Activated CD4-positive, alpha-beta T cell treated with anti-CD3 and anti-CD28 coated beads, Interleukin-2, amount 10 ng/mL, durations not matched to agents 7 days and 5 days (primary cell): ENCODE measurements at regions not wholly inside any gene's neighbourhood (a gene's known extent, or its start where the extent isn't known, plus 50 kb on each side); places are given as distances from the start of the nearest gene placed in this dataset.
"Not testable (repeated sequence)": the region's sequence is repeated elsewhere in the genome, so short reads cannot be mapped to it uniquely, and the experiment has no call there.

ENCODE experiments used
- CTCF ChIA-PET: fragments of 350-600 bp; sonication (Branson Sonifier 250); formaldehyde crosslinking; loops from one replicate; lab custom pipeline; 2021; ENCODE audit warnings: antibody characterized with exemption; lab: Charles Lee
- POLR2A ChIA-PET: fragments of 350-600 bp; sonication (Branson Sonifier 250); formaldehyde crosslinking; loops from one replicate; lab custom pipeline; 2021; ENCODE audit warnings: antibody characterized with exemption; lab: Charles Lee
- DNase-seq: peaks from one replicate; pipeline ENCODE4 v3.0.0-alpha.2; 2020
- H3K27ac Mint-ChIP-seq: one replicate; pipeline ENCODE4 v1.8.0; 2021; ENCODE audit warnings: mild to moderate bottlenecking, moderate library complexity, mixed read lengths
- H3K27me3 Mint-ChIP-seq: one replicate; pipeline ENCODE4 v1.8.0; 2021; ENCODE audit warnings: mixed read lengths
- H3K36me3 Mint-ChIP-seq: one replicate; pipeline ENCODE4 v1.8.0; 2021; ENCODE audit warnings: low read depth, mixed read lengths
- H3K4me1 Mint-ChIP-seq: one replicate; pipeline ENCODE4 v1.8.0; 2021; ENCODE audit warnings: mixed read lengths
- H3K4me3 Mint-ChIP-seq: one replicate; pipeline ENCODE4 v1.8.0; 2021; ENCODE audit warnings: mild to moderate bottlenecking, moderate library complexity, mixed read lengths
- H3K9me3 Mint-ChIP-seq: one replicate; pipeline ENCODE4 v1.8.0; 2021; ENCODE audit warnings: mixed read lengths

DNA sequence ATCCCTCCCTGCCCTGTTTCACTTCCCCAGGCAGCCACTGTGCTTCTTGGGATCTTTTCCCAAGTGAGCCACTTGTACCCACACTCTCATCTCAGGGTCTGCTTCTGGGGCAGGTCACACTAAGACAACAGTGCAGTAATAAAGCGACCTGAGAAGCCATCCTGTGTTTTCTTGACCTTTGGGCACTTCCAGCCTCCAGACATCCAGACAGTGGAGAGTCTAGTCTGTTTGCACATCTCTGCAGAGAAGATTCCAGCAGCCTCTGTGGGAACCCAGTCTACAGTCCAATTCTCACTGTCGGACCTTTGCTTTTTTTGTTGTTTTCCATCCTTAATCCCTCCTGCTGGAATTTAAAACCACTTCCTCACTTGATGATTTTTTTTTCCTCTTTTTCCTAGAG lies 50.3 kb upstream of the ATP6AP2 start:
- DNase-seq: no peak
- H3K36me3 Mint-ChIP-seq: no peaks in the 10 kb centered on the region
- H3K4me3 Mint-ChIP-seq: no peak overlapping the region
- no peaks in the 10 kb centered on the region for H3K4me1 Mint-ChIP-seq
- peaks cover 2% of the 10 kb centered on the region for H3K27me3 Mint-ChIP-seq
- ChIA-PET CTCF (interaction anchor here (1.5 kb wide), 1 partner anchor 13 kb away, joined by 4 read pairs; no protein-coding TSS in a partner anchor), POLR2A (no interaction called here)
- no peak overlapping the region for H3K27ac Mint-ChIP-seq
- no peaks in the 10 kb centered on the region for H3K9me3 Mint-ChIP-seq

DNA sequence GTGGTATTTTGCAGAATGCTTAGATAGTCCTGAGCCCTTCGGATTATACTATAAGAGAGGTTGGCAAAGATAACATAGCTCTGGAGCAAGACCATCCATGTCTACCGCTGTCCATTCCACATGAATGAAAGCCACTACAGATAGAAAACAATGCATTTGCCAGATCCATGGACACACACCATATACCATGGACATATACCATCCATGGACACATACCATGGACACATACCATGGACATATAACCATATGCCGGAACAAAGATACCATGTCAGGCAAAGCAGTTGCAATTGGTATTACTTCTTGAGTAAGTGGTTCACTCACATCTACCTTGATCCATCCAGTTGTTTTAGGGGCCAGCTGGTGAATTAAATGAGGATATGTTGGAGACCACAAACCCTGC lies 53.2 kb upstream of the ATP6AP2 start:
- Mint-ChIP-seq H3K9me3 (no peaks in the 10 kb centered on the region), H3K4me3 (no peak overlapping the region), H3K27me3 (peaks cover 2% of the 10 kb centered on the region), H3K27ac (no peak overlapping the region), H3K4me1 (no peaks in the 10 kb centered on the region), H3K36me3 (no peaks in the 10 kb centered on the region)
- DNase-seq: no peak
- ChIA-PET CTCF (no interaction called here), POLR2A (no interaction called here)

DNA sequence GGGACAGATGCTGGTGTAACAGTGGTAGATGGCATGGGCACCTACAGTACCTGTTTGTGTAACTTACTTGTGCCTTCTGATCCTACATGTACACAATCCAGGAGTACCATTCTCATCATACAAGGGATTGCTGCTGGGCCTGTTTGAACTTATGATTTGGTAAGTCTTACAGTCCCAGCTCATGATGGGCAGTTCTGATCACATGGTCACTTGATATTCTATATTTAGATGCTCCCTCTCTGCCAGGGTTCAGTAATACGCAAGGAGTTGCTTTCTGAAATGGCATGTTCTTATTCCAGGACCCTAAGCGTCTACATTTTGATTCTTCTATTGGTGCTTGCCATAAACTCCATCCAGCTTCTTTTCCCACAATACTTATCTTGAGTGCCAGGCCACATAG lies 54.4 kb upstream of the ATP6AP2 start:
- POLR2A ChIA-PET: no interaction called here
- Mint-ChIP-seq H3K9me3 (no peaks in the 10 kb centered on the region), H3K4me1 (no peaks in the 10 kb centered on the region)

DNA sequence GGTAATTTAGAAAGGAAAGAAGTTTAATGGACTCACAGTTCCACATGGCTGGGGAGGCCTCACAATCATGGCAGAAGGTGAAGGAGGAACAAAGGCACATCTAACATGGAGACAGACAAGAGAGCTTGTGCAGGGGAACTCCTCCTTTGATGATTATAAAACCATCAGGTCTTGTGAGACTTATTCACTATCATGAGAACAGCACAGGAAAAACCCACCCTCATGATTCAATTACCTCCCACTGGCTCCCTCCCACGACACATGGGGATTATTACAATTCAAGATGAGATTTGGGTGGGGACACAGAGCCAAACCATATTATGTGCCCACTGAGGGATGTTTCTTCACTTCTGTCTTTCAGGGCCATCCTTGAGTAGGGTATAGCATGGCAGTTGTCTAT lies 54.9 kb upstream of the ATP6AP2 start:
- H3K27ac Mint-ChIP-seq, H3K36me3 Mint-ChIP-seq, CTCF ChIA-PET, H3K27me3 Mint-ChIP-seq, H3K4me1 Mint-ChIP-seq, DNase-seq, H3K4me3 Mint-ChIP-seq, POLR2A ChIA-PET, H3K9me3 Mint-ChIP-seq: not testable (repeated sequence)

More for the DNA sequence above, 54.4 kb upstream of the ATP6AP2 start:
- H3K36me3 Mint-ChIP-seq: no peaks in the 10 kb centered on the region
- H3K4me3 Mint-ChIP-seq: no peak overlapping the region
- peaks cover 2% of the 10 kb centered on the region for H3K27me3 Mint-ChIP-seq
- CTCF ChIA-PET: no interaction called here
- no peak overlapping the region for H3K27ac Mint-ChIP-seq
- DNase-seq: no peak

DNA sequence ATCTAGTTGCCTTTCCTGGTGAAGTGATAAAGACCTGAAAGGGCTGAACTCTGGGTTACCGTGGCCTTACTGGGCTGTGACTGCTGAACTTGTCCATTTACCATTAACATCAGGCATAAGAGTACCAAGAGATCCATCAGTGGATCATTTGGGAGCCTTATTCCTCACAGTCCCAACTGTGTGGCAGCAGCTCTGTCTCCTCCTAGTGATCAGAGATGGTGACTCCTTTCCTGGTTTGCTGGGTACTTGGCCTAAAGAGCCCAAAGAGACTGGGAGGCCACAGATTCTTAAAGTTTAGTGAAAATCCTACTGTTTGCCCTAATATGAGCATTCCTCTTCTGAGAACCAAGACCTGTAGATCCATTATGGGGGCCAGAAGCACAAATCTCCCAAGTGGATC lies 56.3 kb upstream of the ATP6AP2 start:
- no peak overlapping the region for H3K27ac Mint-ChIP-seq
- CTCF ChIA-PET: no interaction called here
- POLR2A ChIA-PET: no interaction called here
- no peaks in the 10 kb centered on the region for H3K36me3 Mint-ChIP-seq
- no peak overlapping the region for H3K4me3 Mint-ChIP-seq
- no peaks in the 10 kb centered on the region for H3K9me3 Mint-ChIP-seq
- H3K27me3 Mint-ChIP-seq: peaks cover 2% of the 10 kb centered on the region
- no peaks in the 10 kb centered on the region for H3K4me1 Mint-ChIP-seq
- no peak for DNase-seq

DNA sequence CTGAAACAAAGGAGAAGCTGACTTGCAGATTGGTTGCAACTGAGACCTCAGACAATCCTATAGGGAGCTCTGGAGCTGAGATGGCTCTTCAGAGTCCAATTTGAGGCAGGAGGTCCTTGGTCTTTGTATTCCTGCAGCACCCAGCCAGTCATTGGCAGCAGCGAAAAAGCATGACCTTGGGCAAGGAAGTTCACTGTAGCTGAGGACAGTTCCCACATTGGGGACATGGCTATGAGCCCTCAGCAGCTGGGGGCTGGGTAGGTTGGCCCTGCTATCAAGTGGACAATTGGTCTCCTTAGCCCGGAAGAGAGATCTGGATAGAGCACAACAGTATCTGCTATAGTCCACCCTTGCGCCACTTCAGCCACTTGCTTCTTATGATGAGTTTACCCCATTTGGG lies 56.9 kb upstream of the ATP6AP2 start:
- no peaks in the 10 kb centered on the region for H3K36me3 Mint-ChIP-seq
- no peak for DNase-seq
- H3K4me3 Mint-ChIP-seq: no peak overlapping the region
- H3K9me3 Mint-ChIP-seq: no peaks in the 10 kb centered on the region
- ChIA-PET POLR2A (no interaction called here), CTCF (interaction anchor here (1.3 kb wide), 1 partner anchor 18 kb away, joined by 3 read pairs; no protein-coding TSS in a partner anchor)
- no peak overlapping the region for H3K27ac Mint-ChIP-seq
- H3K4me1 Mint-ChIP-seq: no peaks in the 10 kb centered on the region
- H3K27me3 Mint-ChIP-seq: peaks cover 2% of the 10 kb centered on the region

DNA sequence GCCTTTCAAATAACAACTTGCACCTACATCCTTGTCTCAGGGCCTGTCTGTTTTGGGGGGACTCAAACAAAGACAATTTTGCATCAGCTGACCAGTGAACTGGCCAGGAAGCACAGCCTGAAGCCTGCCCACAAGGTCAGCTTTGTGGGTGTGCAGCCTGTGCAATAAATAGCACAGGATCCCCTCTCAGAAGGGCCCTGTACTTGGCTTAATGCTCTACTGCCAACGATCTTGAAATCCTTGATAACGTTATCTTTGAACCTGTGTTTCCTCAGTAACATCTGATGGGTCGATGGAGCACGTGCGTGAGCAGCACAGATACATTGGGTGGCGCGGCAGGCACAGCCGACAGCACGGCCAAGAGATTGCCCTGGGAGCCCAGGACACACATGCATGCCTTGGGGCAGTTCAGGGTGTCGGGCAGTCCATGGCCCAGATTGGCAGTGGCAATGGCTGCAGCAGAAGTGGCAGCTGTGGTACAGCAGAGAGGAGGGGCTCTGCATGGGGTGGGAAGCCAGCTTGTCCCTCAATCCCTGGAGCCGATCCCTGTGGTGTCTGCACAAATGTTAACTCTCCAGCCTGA lies 58.8 kb upstream of the ATP6AP2 start:
- no peaks in the 10 kb centered on the region for H3K9me3 Mint-ChIP-seq
- no peaks in the 10 kb centered on the region for H3K4me1 Mint-ChIP-seq
- no peak for DNase-seq
- no peaks in the 10 kb centered on the region for H3K36me3 Mint-ChIP-seq
- H3K27me3 Mint-ChIP-seq: no peaks in the 10 kb centered on the region
- CTCF ChIA-PET: no interaction called here
- POLR2A ChIA-PET: no interaction called here
- H3K4me3 Mint-ChIP-seq: no peak overlapping the region
- no peak overlapping the region for H3K27ac Mint-ChIP-seq

DNA sequence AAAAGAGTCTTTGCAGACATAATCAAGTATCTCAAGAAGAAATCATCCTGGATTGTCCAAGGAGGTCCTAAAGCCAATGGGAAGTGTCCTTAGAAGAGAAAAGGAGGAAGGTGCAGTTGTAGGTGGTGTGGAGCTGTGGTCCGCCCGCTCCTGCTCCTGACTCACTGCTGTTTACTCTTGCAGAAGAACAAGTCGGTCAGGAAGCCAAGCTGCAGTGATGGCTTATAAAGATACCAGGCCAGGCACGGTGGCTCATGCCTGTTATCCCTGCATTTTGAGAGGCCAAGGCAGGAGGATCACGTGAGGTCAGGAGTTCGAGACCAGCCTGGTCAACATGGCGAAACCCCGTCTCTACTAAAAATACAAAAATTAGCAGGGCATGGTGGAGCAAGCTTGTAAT lies 66.4 kb upstream of the ATP6AP2 start:
- no peak for DNase-seq
- Mint-ChIP-seq H3K4me3 (no peak overlapping the region), H3K27me3 (no peaks in the 10 kb centered on the region), H3K27ac (no peak overlapping the region), H3K9me3 (no peaks in the 10 kb centered on the region), H3K36me3 (no peaks in the 10 kb centered on the region), H3K4me1 (no peaks in the 10 kb centered on the region)
- ChIA-PET CTCF (no interaction called here), POLR2A (interaction anchor here (0.6 kb wide), 1 partner anchor 366 kb away, joined by 3 read pairs; no protein-coding TSS in a partner anchor)

DNA sequence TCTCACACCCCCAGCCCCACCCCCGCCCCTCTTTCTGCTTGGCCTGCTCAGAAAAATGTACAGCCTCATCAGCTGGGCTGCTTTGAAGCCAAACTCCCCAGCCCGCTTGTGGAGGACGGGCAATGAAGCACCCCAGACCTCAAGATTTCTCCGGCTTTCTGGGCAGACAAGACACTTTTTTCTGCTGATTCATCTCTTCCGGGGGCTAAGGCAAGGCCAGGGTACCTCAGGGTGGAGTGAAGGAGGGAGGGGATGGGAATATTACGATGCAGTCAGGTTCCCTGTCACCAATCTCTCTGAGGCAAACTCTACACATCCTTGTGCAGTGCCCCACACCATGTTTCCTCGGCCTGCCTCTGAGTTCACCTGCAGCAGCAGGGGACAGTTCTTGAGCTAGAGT lies 66.9 kb upstream of the ATP6AP2 start:
- Mint-ChIP-seq H3K4me1 (no peaks in the 10 kb centered on the region), H3K27ac (no peak overlapping the region), H3K27me3 (no peaks in the 10 kb centered on the region), H3K4me3 (no peak overlapping the region), H3K36me3 (no peaks in the 10 kb centered on the region), H3K9me3 (no peaks in the 10 kb centered on the region)
- ChIA-PET POLR2A (no interaction called here), CTCF (no interaction called here)
- DNase-seq: no peak

DNA sequence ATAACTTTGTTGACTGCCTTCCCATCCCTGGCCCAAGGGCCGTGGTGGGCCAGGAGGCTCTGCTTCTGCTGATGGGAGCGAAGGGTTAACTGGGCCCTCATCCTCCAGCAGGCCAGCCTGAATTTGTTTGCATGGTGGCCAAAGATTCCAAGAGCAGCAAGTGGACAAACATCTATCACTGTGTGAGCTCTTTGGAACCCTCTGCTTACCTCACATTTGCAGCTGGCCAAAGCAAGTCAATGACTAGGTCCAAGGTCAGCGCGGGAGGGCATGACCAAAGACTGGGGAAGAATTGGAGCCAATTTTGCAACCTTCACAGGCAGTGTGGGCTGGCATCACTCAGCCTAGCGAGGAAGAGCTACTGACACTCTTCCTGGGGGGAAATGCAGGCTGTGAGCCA lies 67.8 kb upstream of the ATP6AP2 start:
- H3K4me3 Mint-ChIP-seq: no peak overlapping the region
- no peaks in the 10 kb centered on the region for H3K4me1 Mint-ChIP-seq
- H3K9me3 Mint-ChIP-seq: no peaks in the 10 kb centered on the region
- no peaks in the 10 kb centered on the region for H3K27me3 Mint-ChIP-seq
- no peak overlapping the region for H3K27ac Mint-ChIP-seq
- POLR2A ChIA-PET: no interaction called here
- no peak for DNase-seq
- CTCF ChIA-PET: no interaction called here
- no peaks in the 10 kb centered on the region for H3K36me3 Mint-ChIP-seq

DNA sequence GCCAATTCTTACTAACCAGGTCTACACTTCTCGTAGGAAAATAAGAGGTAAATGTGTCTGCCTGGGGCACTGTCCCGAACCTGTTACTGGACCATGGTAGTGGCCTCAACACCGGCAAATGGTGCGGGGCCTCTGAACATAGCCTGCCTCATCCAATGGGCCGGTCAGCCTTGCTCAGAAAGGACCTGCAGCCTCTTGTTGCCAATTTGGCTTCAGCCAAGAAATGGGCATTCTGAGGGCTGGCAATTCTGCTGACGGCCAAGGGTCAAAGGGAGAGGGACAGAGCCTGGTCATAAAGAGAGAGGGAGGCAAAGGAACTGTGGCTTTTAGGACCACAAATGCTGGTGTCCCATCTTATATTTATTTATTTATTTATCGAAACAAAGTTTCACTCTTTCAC lies 69.5 kb upstream of the ATP6AP2 start:
- Mint-ChIP-seq H3K36me3 (no peaks in the 10 kb centered on the region), H3K27ac (no peak overlapping the region), H3K4me3 (no peak overlapping the region), H3K27me3 (no peaks in the 10 kb centered on the region), H3K4me1 (no peaks in the 10 kb centered on the region), H3K9me3 (no peaks in the 10 kb centered on the region)
- CTCF ChIA-PET: no interaction called here
- POLR2A ChIA-PET: no interaction called here
- DNase-seq: no peak

DNA sequence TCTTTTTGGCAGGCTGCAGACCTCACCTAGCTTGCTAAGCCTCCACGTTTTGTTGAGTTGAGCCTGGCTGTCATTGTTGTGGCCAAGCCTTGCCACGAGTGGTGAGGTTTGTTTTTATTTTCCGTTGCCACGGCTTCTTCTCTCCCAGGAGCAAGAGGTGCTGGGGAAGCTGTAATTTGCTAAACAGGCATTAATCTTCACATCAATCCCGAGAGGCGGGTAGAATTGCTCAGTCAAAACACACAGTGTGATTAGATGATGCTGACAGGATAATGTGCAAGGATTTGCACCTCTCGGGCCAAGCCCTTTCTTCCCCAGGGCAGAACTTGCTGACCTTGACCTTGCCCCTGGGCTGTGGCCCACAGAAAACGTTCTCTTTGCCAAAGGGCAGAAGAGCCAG lies 72.2 kb upstream of the ATP6AP2 start:
- H3K27me3 Mint-ChIP-seq: no peaks in the 10 kb centered on the region
- ChIA-PET POLR2A (no interaction called here), CTCF (interaction anchor here (0.6 kb wide), 1 partner anchor 65 kb away, joined by 3 read pairs; no protein-coding TSS in a partner anchor)
- no peak overlapping the region for H3K27ac Mint-ChIP-seq
- no peaks in the 10 kb centered on the region for H3K9me3 Mint-ChIP-seq
- DNase-seq: no peak
- H3K36me3 Mint-ChIP-seq: no peaks in the 10 kb centered on the region
- H3K4me3 Mint-ChIP-seq: no peak overlapping the region
- H3K4me1 Mint-ChIP-seq: no peaks in the 10 kb centered on the region

DNA sequence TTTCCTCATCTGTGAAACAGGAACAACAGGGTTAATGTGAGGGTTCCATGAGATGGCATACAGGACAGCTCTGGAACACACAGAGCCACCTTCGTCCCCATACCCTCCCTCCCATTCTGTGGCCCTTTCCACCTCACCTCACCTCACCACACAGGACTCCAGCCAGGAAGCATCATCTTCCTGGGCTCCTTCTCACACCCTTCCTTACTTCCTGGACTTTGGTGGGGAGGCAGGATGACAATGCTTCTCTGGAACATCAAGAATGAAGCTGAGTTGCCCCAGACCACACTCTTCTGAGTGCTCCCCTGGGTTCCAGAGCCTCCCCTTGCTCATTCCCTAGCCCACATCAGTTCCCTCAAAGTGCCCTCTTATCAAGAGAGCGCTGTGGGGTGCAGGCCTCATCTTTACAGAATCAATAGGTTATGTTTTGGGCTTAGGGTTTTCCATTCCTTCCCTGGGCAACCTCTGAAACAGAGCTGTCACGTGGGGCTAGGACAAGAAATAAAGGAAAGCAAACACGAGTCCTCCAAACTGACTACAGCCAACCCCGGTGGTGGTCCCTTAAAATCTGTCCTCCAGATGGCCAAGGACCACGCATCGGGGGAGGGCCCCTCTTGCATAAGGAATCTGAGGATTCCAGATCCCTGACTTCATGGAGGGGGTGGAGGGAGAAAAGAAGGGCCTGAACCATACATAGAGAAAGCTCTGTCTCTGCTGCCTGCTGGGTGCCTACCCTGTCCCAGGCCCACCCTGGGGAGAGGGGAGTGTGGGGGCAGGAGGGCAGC lies 74.4 kb upstream of the ATP6AP2 start:
- H3K4me3 Mint-ChIP-seq: no peak overlapping the region
- ChIA-PET POLR2A (no interaction called here), CTCF (no interaction called here)
- H3K9me3 Mint-ChIP-seq: no peaks in the 10 kb centered on the region
- no peak overlapping the region for H3K27ac Mint-ChIP-seq
- no peaks in the 10 kb centered on the region for H3K36me3 Mint-ChIP-seq
- DNase-seq: no peak
- H3K4me1 Mint-ChIP-seq: no peaks in the 10 kb centered on the region
- H3K27me3 Mint-ChIP-seq: no peaks in the 10 kb centered on the region
